Loucy (cell line): ENCODE measurements at regions not wholly inside any gene's neighbourhood (a gene's known extent, or its start where the extent isn't known, plus 50 kb on each side); places are given as distances from the start of the nearest gene placed in this dataset.

Experiments
- CTCF ChIP-seq: fragments of 200-600 bp; sonication (generic); conservative IDR thresholded peaks from 2 replicates; pipeline ENCODE4 v1.5.1; 2014; ENCODE audit warnings: mild to moderate bottlenecking, antibody characterized with exemption, low read length
- EZH2phosphoT487 ChIP-seq: fragments of 200-600 bp; IDR thresholded peaks from 2 replicates; pipeline ENCODE4 v1.6.1; 2018; ENCODE audit warnings: antibody characterized with exemption, mild to moderate bottlenecking, moderate library complexity, borderline replicate concordance

DNA sequence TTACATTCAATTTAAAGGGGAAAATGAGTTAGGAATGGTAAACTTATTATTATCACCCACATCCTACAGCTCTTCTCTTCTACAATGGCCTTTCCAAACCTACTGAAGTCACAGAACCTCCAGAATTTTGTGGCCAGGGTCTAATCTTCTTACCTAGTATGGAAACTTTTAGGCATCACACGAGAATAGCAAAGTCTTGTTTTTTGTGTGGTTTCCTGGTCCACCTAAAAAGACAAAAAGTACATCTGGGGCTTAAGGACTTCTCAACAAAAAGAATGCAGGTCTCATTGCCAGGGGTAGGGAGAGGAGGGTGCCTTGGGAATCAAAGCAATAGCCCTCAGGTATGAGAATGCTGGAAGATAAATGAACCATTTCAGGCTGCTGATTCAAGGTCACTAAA lies 345.3 kb downstream of the LMX1A start:
- no peak for TF ChIP-seq CTCF
- no peak for TF ChIP-seq EZH2phosphoT487
